HepG2 (cell line): ENCODE measurements at regions not wholly inside any gene's neighbourhood (a gene's known extent, or its start where the extent isn't known, plus 50 kb on each side); places are given as distances from the start of the nearest gene placed in this dataset.

Experiments used
- DDIT3 ChIP-seq: sonication (generic); formaldehyde crosslinking; IDR thresholded peaks from 2 replicates; pipeline ENCODE4 v1.4.0; 2020; ENCODE audit warnings: mild to moderate bottlenecking, missing genetic modification reagents
- EED ChIP-seq: sonication (generic); formaldehyde crosslinking; IDR thresholded peaks from 2 replicates; pipeline ENCODE4 v1.5.0; 2020; ENCODE audit warnings: mild to moderate bottlenecking, missing genetic modification reagents
- ESRRA ChIP-seq: sonication (generic); formaldehyde crosslinking; IDR thresholded peaks from 2 replicates; pipeline ENCODE4 v1.5.1; 2020; ENCODE audit warnings: mild to moderate bottlenecking, low read depth, missing genetic modification reagents
- EZH2 ChIP-seq: conservative IDR thresholded peaks from 2 replicates; pipeline ENCODE4 v1.6.1; 2012; ENCODE audit warnings: mild to moderate bottlenecking, low read depth, low read length, moderate library complexity
- FLYWCH1 ChIP-seq: sonication (generic); formaldehyde crosslinking; IDR thresholded peaks from 2 replicates; pipeline ENCODE4 v1.8.1; 2023; ENCODE audit warnings: mild to moderate bottlenecking, missing genetic modification reagents
- FOXK2 ChIP-seq: fragments of 450-650 bp; IDR thresholded peaks from 2 replicates; pipeline ENCODE4 v1.6.1; 2016
- GABPA ChIP-seq, 2 experiments: IDR thresholded peaks; 2 replicates each; pipeline ENCODE4 v1.6.1; 2011 to 2016; ENCODE audit warnings: low read depth in 2 of 2, low read length in 1 of 2, missing biosample characterization in 1 of 2, missing genetic modification characterization in 1 of 2
- MAX ChIP-seq: IDR thresholded peaks from 2 replicates; pipeline ENCODE4 v1.6.1; 2012; ENCODE audit warnings: inconsistent platforms
- MEIS2 ChIP-seq: sonication (generic); formaldehyde crosslinking; IDR thresholded peaks from 2 replicates; pipeline ENCODE4 v1.9.0; 2021; ENCODE audit warnings: mild to moderate bottlenecking, missing genetic modification reagents
- MXI1 ChIP-seq: IDR thresholded peaks from 3 replicates; pipeline ENCODE4 v1.6.1; 2012; ENCODE audit warnings: low read depth, low read length, inconsistent platforms, borderline replicate concordance
- MYC ChIP-seq: sonication (generic); formaldehyde crosslinking; IDR thresholded peaks from 2 replicates; pipeline ENCODE4 v1.9.0; 2021; ENCODE audit warnings: missing genetic modification reagents, borderline replicate concordance
- POLR2AphosphoS5 ChIP-seq: IDR thresholded peaks from 2 replicates; pipeline ENCODE4 v1.6.1; 2012; ENCODE audit warnings: low read depth, low read length
- STAT5B ChIP-seq: sonication (generic); formaldehyde crosslinking; IDR thresholded peaks from 2 replicates; pipeline ENCODE4 v1.4.0; 2020; ENCODE audit warnings: missing genetic modification reagents
- ZNF513 ChIP-seq: sonication (generic); formaldehyde crosslinking; conservative IDR thresholded peaks from 2 replicates; pipeline ENCODE4 v1.5.0; 2020; ENCODE audit warnings: missing genetic modification reagents

GRCh38 chr4:130322439-130322838, 1226.5 kb downstream of the C4orf33 start:
- TF ChIP-seq DDIT3 (CRISPR knock-in tag) (no peak), MAX (no peak), EED (no peak), STAT5B (CRISPR knock-in tag) (no peak), MYC (no peak), ZNF513 (no peak), EZH2 (no peak), ESRRA (CRISPR knock-in tag) (no peak), POLR2AphosphoS5 (no peak), FOXK2 (no peak), GABPA (IDR thresholded peaks at IDR 0.05; ENCODE audit: low read depth, low read length) (no peak), GABPA (CRISPR knock-in tag; IDR thresholded peaks at IDR 0.05; ENCODE audit: low read depth) (no peak), MXI1 (no peak), FLYWCH1 (no peak), MEIS2 (CRISPR knock-in tag) (no peak)
